PC-9 (cell line): ENCODE measurements at regions not wholly inside any gene's neighbourhood (a gene's known extent, or its start where the extent isn't known, plus 50 kb on each side); places are given as distances from the start of the nearest gene placed in this dataset.

Experiments used
- BruUV-seq: library from RNA; stranded (reverse); fragments of 400-500 nt; replicated peaks from 2 replicates; lab custom pipeline; 2021; lab: Mats Ljungman, UMichigan
- CTCF ChIA-PET: fragments of 300-600 bp; sonication (Branson Sonifier 250); formaldehyde crosslinking; loops from one replicate; lab custom pipeline; 2022; ENCODE audit warnings: antibody characterized with exemption; lab: Charles Lee
- POLR2A ChIA-PET: fragments of 300-600 bp; sonication (Branson Sonifier 250); formaldehyde crosslinking; loops from one replicate; lab custom pipeline; 2022; ENCODE audit warnings: antibody characterized with exemption; ENCODE audit not compliant: unreplicated experiment; lab: Charles Lee
- DNase-seq, 2 experiments: peaks; one replicate each; pipeline versions ENCODE4 v3.0.0 to v3.0.0-alpha.2; 2015 to 2022; ENCODE audit warnings: mixed read lengths in 1 of 2
- H2AFZ ChIP-seq: fragments of 200-600 bp; sonication (generic); 2 replicates; pipeline ENCODE4 v1.8.1; 2017; ENCODE audit warnings: antibody characterized with exemption
- H3F3A ChIP-seq: fragments of 200-600 bp; sonication (generic); 2 replicates; pipeline ENCODE4 v1.8.1; 2017; ENCODE audit warnings: antibody characterized with exemption, mild to moderate bottlenecking, low read depth; ENCODE audit not compliant: insufficient read depth
- H3K27ac ChIP-seq: fragments of 200-600 bp; sonication (generic); 2 replicates; pipeline ENCODE4 v1.6.1; 2016; ENCODE audit warnings: mixed run types
- H3K27me3 ChIP-seq: fragments of 200-600 bp; sonication (generic); 2 replicates; pipeline ENCODE4 v1.6.1; 2016; ENCODE audit warnings: low read depth, mixed run types; ENCODE audit not compliant: insufficient read depth
- H3K36me3 ChIP-seq: fragments of 200-600 bp; sonication (generic); 2 replicates; pipeline ENCODE4 v1.6.1; 2016; ENCODE audit warnings: low read depth, mixed run types
- H3K4me1 ChIP-seq: fragments of 200-600 bp; sonication (generic); replicated peaks from 2 replicates; pipeline ENCODE4 v1.6.1; 2016; ENCODE audit warnings: mixed run types; ENCODE audit not compliant: insufficient read depth
- H3K4me2 ChIP-seq: fragments of 200-600 bp; sonication (generic); 2 replicates; pipeline ENCODE4 v1.6.1; 2017; ENCODE audit warnings: mixed run types
- H3K4me3 ChIP-seq: fragments of 200-600 bp; sonication (generic); 2 replicates; pipeline ENCODE4 v1.6.1; 2016; ENCODE audit warnings: mixed run types
- H3K79me2 ChIP-seq: fragments of 200-600 bp; sonication (generic); 2 replicates; pipeline ENCODE4 v1.6.1; 2017; ENCODE audit warnings: low read depth, mixed run types
- H3K9me2 ChIP-seq: fragments of 200-600 bp; sonication (generic); 2 replicates; pipeline ENCODE4 v1.8.1; 2017; ENCODE audit warnings: mild to moderate bottlenecking; ENCODE audit not compliant: insufficient read depth
- H3K9me3 ChIP-seq: fragments of 200-600 bp; sonication (generic); 2 replicates; pipeline ENCODE4 v1.8.1; 2016; ENCODE audit warnings: low read depth; ENCODE audit not compliant: insufficient read depth
- H4K20me1 ChIP-seq: fragments of 200-600 bp; sonication (generic); 2 replicates; pipeline ENCODE4 v1.8.1; 2017; ENCODE audit not compliant: insufficient read depth
- EZH2 ChIP-seq: fragments of 200-600 bp; sonication (generic); IDR thresholded peaks from 2 replicates; pipeline ENCODE4 v1.8.0; 2017; ENCODE audit warnings: antibody characterized with exemption, low read depth
- intact Hi-C: fragments of 100-400 bp; cut with micrococcal nuclease; formaldehyde crosslinking; loops from one replicate; pipeline ENCODE4 v1.10.0; 2022; ENCODE audit not compliant: unreplicated experiment
- TF ChIP-seq, protein P1 (sequence below): fragments of 200-600 bp; sonication (generic); conservative IDR thresholded peaks from 2 replicates; pipeline ENCODE4 v1.6.1; 2017; ENCODE audit warnings: mixed run types, antibody characterized with exemption, mild to moderate bottlenecking, moderate library complexity

- BruUV-seq: no TSS peak
- Histone ChIP-seq H3K4me2 (no peak overlapping the region), H3F3A (no peaks in the 10 kb centered on the region), H3K79me2 (no peaks in the 10 kb centered on the region), H2AFZ (no peak overlapping the region), H3K27me3 (no peaks in the 10 kb centered on the region), H3K27ac (no peak overlapping the region), H4K20me1 (no peaks in the 10 kb centered on the region), H3K9me2 (no peaks in the 10 kb centered on the region), H3K36me3 (no peaks in the 10 kb centered on the region), H3K4me3 (no peak overlapping the region), H3K4me1 (no peaks in the 10 kb centered on the region), H3K9me3 (no peaks in the 10 kb centered on the region)
- no peak for DNase-seq
- POLR2A ChIA-PET: no interaction called here
- intact Hi-C loops: no loop called here
- TF ChIP-seq, protein P1, sequence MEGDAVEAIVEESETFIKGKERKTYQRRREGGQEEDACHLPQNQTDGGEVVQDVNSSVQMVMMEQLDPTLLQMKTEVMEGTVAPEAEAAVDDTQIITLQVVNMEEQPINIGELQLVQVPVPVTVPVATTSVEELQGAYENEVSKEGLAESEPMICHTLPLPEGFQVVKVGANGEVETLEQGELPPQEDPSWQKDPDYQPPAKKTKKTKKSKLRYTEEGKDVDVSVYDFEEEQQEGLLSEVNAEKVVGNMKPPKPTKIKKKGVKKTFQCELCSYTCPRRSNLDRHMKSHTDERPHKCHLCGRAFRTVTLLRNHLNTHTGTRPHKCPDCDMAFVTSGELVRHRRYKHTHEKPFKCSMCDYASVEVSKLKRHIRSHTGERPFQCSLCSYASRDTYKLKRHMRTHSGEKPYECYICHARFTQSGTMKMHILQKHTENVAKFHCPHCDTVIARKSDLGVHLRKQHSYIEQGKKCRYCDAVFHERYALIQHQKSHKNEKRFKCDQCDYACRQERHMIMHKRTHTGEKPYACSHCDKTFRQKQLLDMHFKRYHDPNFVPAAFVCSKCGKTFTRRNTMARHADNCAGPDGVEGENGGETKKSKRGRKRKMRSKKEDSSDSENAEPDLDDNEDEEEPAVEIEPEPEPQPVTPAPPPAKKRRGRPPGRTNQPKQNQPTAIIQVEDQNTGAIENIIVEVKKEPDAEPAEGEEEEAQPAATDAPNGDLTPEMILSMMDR: no peak
- no peak for TF ChIP-seq EZH2
- CTCF ChIA-PET: no interaction called here
Measured at GRCh38 chr5:105754056-105754455, 1916.7 kb downstream of the EFNA5 start.

- Histone ChIP-seq H3K36me3 (no peaks in the 10 kb centered on the region), H3K4me1 (no peaks in the 10 kb centered on the region), H3K9me3 (no peaks in the 10 kb centered on the region), H3K79me2 (no peaks in the 10 kb centered on the region), H3K4me2 (no peak overlapping the region), H3K27ac (no peak overlapping the region), H3K9me2 (no peaks in the 10 kb centered on the region), H3K4me3 (no peak overlapping the region), H3K27me3 (no peaks in the 10 kb centered on the region), H3F3A (no peaks in the 10 kb centered on the region), H2AFZ (no peak overlapping the region), H4K20me1 (no peaks in the 10 kb centered on the region)
- POLR2A ChIA-PET: no interaction called here
- TF ChIP-seq EZH2: no peak
- TF ChIP-seq, protein P1: no peak
- DNase-seq: no peak
- CTCF ChIA-PET: no interaction called here
- no TSS peak for BruUV-seq
- intact Hi-C loops: no loop called here
Measured at GRCh38 chr5:105752801-105753200, 1917.9 kb downstream of the EFNA5 start.

DNA sequence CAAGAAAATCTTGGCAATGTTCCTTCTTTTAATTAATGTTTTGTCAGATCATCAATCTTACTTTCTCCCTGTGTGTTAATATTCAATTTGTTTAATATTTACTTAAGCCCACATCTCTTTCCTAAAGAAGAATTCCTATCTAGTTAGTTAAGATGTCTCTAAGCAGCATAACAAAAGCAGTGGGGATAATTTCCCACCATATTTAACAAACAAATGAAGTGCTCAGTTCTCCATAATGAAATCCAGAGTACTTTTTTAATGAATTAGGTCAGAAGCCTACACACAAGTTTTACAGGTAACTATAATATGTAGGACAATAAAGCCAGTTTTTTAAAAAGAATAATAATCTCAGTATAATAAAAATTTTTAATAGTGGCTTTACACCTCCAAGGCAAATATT lies 1918.8 kb downstream of the EFNA5 start:
- H4K20me1 ChIP-seq: no peaks in the 10 kb centered on the region
- ChIA-PET POLR2A (no interaction called here), CTCF (no interaction called here)
- no peaks in the 10 kb centered on the region for H3K27me3 ChIP-seq
- H3K4me1 ChIP-seq: no peaks in the 10 kb centered on the region
- H3K9me3 ChIP-seq: no peaks in the 10 kb centered on the region
- no peaks in the 10 kb centered on the region for H3K9me2 ChIP-seq
- no peaks in the 10 kb centered on the region for H3K79me2 ChIP-seq
- H3F3A ChIP-seq: no peaks in the 10 kb centered on the region
- H3K36me3 ChIP-seq: no peaks in the 10 kb centered on the region
- BruUV-seq: no TSS peak
- H3K4me3 ChIP-seq: no peak overlapping the region
- TF ChIP-seq, protein P1: no peak
- no peak for TF ChIP-seq EZH2
- H3K27ac ChIP-seq: no peak overlapping the region
- no peak overlapping the region for H2AFZ ChIP-seq
- H3K4me2 ChIP-seq: no peak overlapping the region
- DNase-seq: no peak
- intact Hi-C loops: no loop called here
